Hepatocyte (in vitro differentiated cells): ENCODE measurements at regions not wholly inside any gene's neighbourhood (a gene's known extent, or its start where the extent isn't known, plus 50 kb on each side); places are given as distances from the start of the nearest gene placed in this dataset.

Experiments
- CTCF ChIP-seq: fragments of 200-600 bp; sonication (generic); IDR thresholded peaks from 2 replicates; pipeline ENCODE4 v1.5.1; 2016; ENCODE audit warnings: antibody characterized with exemption, mild to moderate bottlenecking; ENCODE audit not compliant: poor library complexity
- EZH2 ChIP-seq: fragments of 200-600 bp; sonication (generic); IDR thresholded peaks from 2 replicates; pipeline ENCODE4 v1.6.1; 2016; ENCODE audit warnings: antibody characterized with exemption, mild to moderate bottlenecking, borderline replicate concordance

GRCh38 chr5:24068524-24068923 is 561.1 kb downstream of the PRDM9 start:
- no peak for TF ChIP-seq EZH2
- TF ChIP-seq CTCF = no peak
